Prostate gland (tissue), 2 donors: ENCODE measurements at regions not wholly inside any gene's neighbourhood (a gene's known extent, or its start where the extent isn't known, plus 50 kb on each side); places are given as distances from the start of the nearest gene placed in this dataset.

Experiments
- DNase-seq: peaks from one replicate; pipeline ENCODE4 v3.0.0-alpha.2; 2019; ENCODE audit warnings: low spot score
- H3K27ac ChIP-seq, 2 donors: fragments of 200-600 bp; sonication (generic); 2 replicates each; pipeline ENCODE4 v1.5.1; 2017 to 2019
- H3K27me3 ChIP-seq: fragments of 200-600 bp; sonication (generic); replicated peaks from 2 replicates; pipeline ENCODE4 v1.5.1; 2019; ENCODE audit not compliant: insufficient read depth
- H3K36me3 ChIP-seq, 2 donors: fragments of 200-600 bp; sonication (generic); 1 replicate in 1 of 2; 2 replicates in 1 of 2; pipeline versions ENCODE4 v1.5.1 to v1.8.1; 2017 to 2019
- H3K4me1 ChIP-seq: fragments of 200-600 bp; sonication (generic); replicated peaks from 2 replicates; pipeline ENCODE4 v1.5.1; 2019
- H3K4me3 ChIP-seq, 2 donors: fragments of 200-600 bp; sonication (generic); 2 replicates each; pipeline ENCODE4 v1.5.1; 2017 to 2019
- H3K9me3 ChIP-seq: fragments of 200-600 bp; sonication (generic); 2 replicates; pipeline ENCODE4 v1.5.1; 2017
- POLR2A ChIP-seq: fragments of 450-650 bp; IDR thresholded peaks from one replicate; pipeline ENCODE4 v1.6.1; 2016; ENCODE audit warnings: antibody characterized with exemption, mild to moderate bottlenecking
- POLR2AphosphoS5 ChIP-seq: sonication (generic); formaldehyde crosslinking; IDR thresholded peaks from one replicate; pipeline ENCODE4 v1.6.1; 2017; ENCODE audit warnings: antibody characterized with exemption
- WGBS: methylation state at CpG from one replicate; pipeline ENCODE4 v1.1.5; 2018; 5-methylcytosine and 5-hydroxymethylcytosine counted together
- intact Hi-C: fragments of 100-400 bp; cut with DNase I; formaldehyde crosslinking; loops from one replicate; pipeline ENCODE4 v1.14.2; 2022
- TF ChIP-seq, protein P1 (sequence below), 4 experiments: fragments of 200-600 bp in 2 of 4; fragments of 450-650 bp in 2 of 4; sonication (generic) in 2 of 4; IDR thresholded peaks; 1 replicate in 3 of 4; 2 replicates in 1 of 4; pipeline ENCODE4 v1.5.1; 2016 to 2019; ENCODE audit warnings: antibody characterized with exemption in 4 of 4, mild to moderate bottlenecking in 2 of 4, moderate library complexity in 2 of 4

DNA sequence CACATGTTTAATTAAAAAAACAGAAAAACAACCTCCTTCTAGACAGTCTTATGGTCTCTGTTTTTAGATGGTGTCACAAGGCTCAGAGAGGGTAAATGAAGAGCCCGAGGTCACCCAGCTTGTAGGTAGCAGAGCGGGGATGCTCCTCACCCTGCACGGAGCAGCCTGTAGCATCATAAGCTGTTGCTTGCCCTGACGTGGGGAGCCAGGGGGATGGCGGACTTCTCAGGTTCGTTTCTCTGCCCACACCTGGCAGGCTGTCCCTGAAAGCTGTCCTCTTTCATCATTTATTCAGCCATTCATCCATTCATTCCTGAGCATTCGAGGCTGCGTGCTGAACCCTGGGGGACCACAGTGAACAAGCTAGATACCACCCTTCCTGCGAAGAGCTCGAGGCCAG, 75.7 kb upstream of the KSR1 start:
- peak overlapping the region; percentile 74 to 77 for H3K27ac ChIP-seq
- 63% methylated on average over 10 of the region's 10 CpGs for WGBS
- no peak for DNase-seq
- H3K27me3 ChIP-seq = no peaks in the 10 kb centered on the region
- H3K36me3 ChIP-seq = no peaks in the 10 kb centered on the region
- TF ChIP-seq POLR2AphosphoS5 = no peak
- TF ChIP-seq POLR2A = no peak
- TF ChIP-seq, protein P1, sequence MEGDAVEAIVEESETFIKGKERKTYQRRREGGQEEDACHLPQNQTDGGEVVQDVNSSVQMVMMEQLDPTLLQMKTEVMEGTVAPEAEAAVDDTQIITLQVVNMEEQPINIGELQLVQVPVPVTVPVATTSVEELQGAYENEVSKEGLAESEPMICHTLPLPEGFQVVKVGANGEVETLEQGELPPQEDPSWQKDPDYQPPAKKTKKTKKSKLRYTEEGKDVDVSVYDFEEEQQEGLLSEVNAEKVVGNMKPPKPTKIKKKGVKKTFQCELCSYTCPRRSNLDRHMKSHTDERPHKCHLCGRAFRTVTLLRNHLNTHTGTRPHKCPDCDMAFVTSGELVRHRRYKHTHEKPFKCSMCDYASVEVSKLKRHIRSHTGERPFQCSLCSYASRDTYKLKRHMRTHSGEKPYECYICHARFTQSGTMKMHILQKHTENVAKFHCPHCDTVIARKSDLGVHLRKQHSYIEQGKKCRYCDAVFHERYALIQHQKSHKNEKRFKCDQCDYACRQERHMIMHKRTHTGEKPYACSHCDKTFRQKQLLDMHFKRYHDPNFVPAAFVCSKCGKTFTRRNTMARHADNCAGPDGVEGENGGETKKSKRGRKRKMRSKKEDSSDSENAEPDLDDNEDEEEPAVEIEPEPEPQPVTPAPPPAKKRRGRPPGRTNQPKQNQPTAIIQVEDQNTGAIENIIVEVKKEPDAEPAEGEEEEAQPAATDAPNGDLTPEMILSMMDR (IDR thresholded peaks at IDR 0.05) = no peak
- peak overlapping the region in 1 of 2 donors; percentile 10 for H3K4me3 ChIP-seq
- no peaks in the 10 kb centered on the region for H3K9me3 ChIP-seq
- intact Hi-C loops = no loop called here
- peaks cover 11% of the 10 kb centered on the region for H3K4me1 ChIP-seq

DNA sequence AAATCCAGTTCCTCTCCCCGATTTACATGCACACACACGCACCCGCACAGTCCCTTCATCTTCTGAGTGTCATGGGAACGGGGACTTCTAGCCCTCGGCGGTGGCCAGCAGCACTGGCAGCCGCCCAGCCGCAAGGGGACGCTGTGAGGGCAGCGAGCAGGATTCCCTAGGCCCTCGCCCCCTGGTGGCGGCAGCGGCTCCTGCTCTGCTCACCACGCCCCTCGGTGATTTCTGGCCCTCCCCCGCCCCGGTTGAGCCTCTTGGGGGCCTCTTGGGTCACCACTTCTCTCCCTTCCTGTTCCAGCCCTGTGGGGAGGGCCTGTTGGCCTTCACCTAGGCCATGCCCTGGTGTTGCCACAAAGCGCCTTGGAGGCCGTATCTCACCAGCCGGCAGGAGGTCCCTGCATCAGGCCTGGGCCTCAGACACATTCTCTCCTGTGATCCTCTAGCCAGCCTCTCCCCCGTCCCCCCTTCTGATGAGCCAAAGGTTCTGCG, 75.2 kb upstream of the KSR1 start:
- no peak overlapping the region for H3K4me3 ChIP-seq
- intact Hi-C loops = no loop called here
- peaks cover 11% of the 10 kb centered on the region for H3K4me1 ChIP-seq
- peak overlapping the region in 1 of 2 donors; percentile 74 for H3K27ac ChIP-seq
- WGBS = 63% methylated on average over 22 of the region's 22 CpGs
- H3K9me3 ChIP-seq = no peaks in the 10 kb centered on the region
- TF ChIP-seq, protein P1 (IDR thresholded peaks at IDR 0.05) = peak in 3 of 4 experiments; percentile 51 to 67 (median 56)
- TF ChIP-seq POLR2AphosphoS5 = no peak
- no peak for TF ChIP-seq POLR2A
- peak; percentile 12 for DNase-seq
- no peaks in the 10 kb centered on the region for H3K27me3 ChIP-seq
- H3K36me3 ChIP-seq = no peaks in the 10 kb centered on the region

DNA sequence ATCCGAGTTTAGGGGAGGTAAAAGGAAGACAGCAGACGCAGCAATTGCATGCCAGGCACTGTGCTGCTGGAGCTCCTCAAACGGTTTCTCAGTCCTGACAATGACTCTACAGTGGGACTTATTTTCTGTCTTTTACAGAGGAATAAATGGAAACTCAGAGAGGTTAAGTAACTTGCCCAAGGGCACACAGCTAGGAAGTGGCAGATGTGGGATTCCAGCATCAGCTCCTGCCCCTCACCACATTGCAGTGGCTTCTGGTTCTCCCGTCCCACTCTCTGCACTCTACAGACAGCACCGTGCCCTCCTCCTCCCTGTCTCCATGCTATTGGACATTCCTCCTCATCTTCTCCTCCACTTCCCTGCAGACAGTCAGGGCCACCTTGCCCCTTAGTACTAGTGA, 74.2 kb upstream of the KSR1 start:
- H3K9me3 ChIP-seq = no peaks in the 10 kb centered on the region
- no peak overlapping the region for H3K27ac ChIP-seq
- no peaks in the 10 kb centered on the region for H3K27me3 ChIP-seq
- H3K4me3 ChIP-seq = no peak overlapping the region
- no peaks in the 10 kb centered on the region for H3K36me3 ChIP-seq
- no peak for DNase-seq
- intact Hi-C loops = no loop called here
- WGBS = 89% methylated on average over 5 of the region's 5 CpGs
- H3K4me1 ChIP-seq = peaks cover 11% of the 10 kb centered on the region
- TF ChIP-seq, protein P1 (IDR thresholded peaks at IDR 0.05) = no peak
- no peak for TF ChIP-seq POLR2AphosphoS5

DNA sequence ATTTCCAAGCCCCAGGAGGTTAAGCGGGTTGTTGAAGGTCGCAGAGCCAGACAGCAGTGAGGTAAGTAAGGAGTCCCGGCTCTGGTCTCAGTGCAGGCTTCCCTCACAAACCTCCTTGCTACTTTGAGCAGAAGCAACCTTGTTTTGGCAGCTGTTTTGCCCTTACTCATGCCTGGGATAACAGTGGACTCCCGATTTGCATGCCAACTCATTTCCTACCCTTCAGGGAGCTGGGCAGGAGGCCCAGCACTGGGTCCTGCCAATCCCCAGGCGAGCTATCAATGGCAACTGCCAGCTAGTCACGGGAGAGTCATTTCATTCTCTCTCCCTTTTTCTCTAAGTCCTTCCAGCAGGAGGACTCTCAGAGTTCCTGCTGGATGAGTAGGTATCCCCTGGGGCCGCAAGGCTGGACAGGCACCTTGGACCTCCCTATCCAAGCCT, 72.0 kb upstream of the KSR1 start:
- TF ChIP-seq POLR2A (no peak), POLR2AphosphoS5 (peak; percentile 61)
- TF ChIP-seq, protein P1 (IDR thresholded peaks at IDR 0.05) = no peak
- DNase-seq = peak; percentile 66
- H3K27me3 ChIP-seq = no peaks in the 10 kb centered on the region
- H3K9me3 ChIP-seq = no peaks in the 10 kb centered on the region
- intact Hi-C loops = no loop called here
- 22% methylated on average over 7 of the region's 7 CpGs for whole genome bisulfite sequencing
- H3K36me3 ChIP-seq = no peaks in the 10 kb centered on the region
- no peak overlapping the region for H3K27ac ChIP-seq
- no peak overlapping the region for H3K4me3 ChIP-seq
- peaks cover 11% of the 10 kb centered on the region for H3K4me1 ChIP-seq

DNA sequence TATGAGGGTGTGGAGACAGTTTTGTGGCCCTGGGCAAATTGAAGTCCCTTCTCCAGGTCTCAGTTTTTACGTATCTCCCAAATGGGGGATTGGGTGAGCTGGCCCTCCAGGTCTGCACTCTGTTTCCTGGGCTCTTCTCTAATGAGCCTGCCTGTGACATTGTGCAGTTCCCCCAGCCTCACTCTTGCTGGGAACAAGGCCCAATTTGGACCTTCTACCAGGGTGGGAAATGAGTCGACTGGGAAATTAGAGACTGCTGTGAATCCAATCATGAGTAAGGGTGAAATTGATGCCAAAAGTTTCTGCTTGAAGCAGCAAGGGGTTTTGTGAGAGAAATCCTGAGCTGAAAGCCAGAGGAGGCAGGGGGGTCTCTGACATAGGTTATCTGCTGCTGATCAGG, 71.5 kb upstream of the KSR1 start:
- no peak for TF ChIP-seq POLR2A
- WGBS = 74% methylated on average over 2 of the region's 2 CpGs
- no peaks in the 10 kb centered on the region for H3K36me3 ChIP-seq
- DNase-seq = no peak
- intact Hi-C loops = no loop called here
- H3K27me3 ChIP-seq = no peaks in the 10 kb centered on the region
- no peak overlapping the region for H3K27ac ChIP-seq
- no peak overlapping the region for H3K4me3 ChIP-seq
- H3K4me1 ChIP-seq = peaks cover 11% of the 10 kb centered on the region
- H3K9me3 ChIP-seq = no peaks in the 10 kb centered on the region
